GM21381 (cell line): ENCODE measurements at regions not wholly inside any gene's neighbourhood (a gene's known extent, or its start where the extent isn't known, plus 50 kb on each side); places are given as distances from the start of the nearest gene placed in this dataset.
"Not testable (repeated sequence)": the region's sequence is repeated elsewhere in the genome, so short reads cannot be mapped to it uniquely, and the experiment has no call there.

Experiments used
- ATAC-seq: cut with Tn5 transposase; IDR thresholded peaks from one replicate; pipeline ENCODE4 v1.9.1; 2021; ENCODE audit warnings: mild to moderate bottlenecking, moderate library complexity; ENCODE audit not compliant: unreplicated experiment

GRCh38 chr13:38283346-38283745 is 66.3 kb upstream of the UFM1 start:
- no peak for ATAC-seq

GRCh38 chr13:38265132-38265497 is 84.5 kb upstream of the UFM1 start:
- ATAC-seq = no peak

- ATAC-seq = no peak
Observed at GRCh38 chr13:38264363-38265131, 85.1 kb upstream of the UFM1 start.

GRCh38 chr13:38262211-38262610 is 87.4 kb upstream of the UFM1 start:
- ATAC-seq = no peak

GRCh38 chr13:38255600-38255999 is 94.1 kb upstream of the UFM1 start:
- no peak for ATAC-seq

- no peak for ATAC-seq
Observed at GRCh38 chr13:38239874-38240273, 109.8 kb upstream of the UFM1 start.

GRCh38 chr13:38228322-38228721 is 121.3 kb upstream of the UFM1 start:
- no peak for ATAC-seq

GRCh38 chr13:38226496-38226895 is 123.2 kb upstream of the UFM1 start:
- no peak for ATAC-seq

GRCh38 chr13:38223089-38223488 is 126.6 kb upstream of the UFM1 start:
- ATAC-seq = no peak

GRCh38 chr13:38221120-38221519 is 128.5 kb upstream of the UFM1 start:
- not testable (repeated sequence) for ATAC-seq

GRCh38 chr13:38216181-38216580 is 133.5 kb upstream of the UFM1 start:
- ATAC-seq = no peak

- ATAC-seq = no peak
Observed at GRCh38 chr13:38213314-38213713, 136.3 kb upstream of the UFM1 start.

GRCh38 chr13:38210928-38211596 is 138.6 kb upstream of the UFM1 start:
- no peak for ATAC-seq

GRCh38 chr13:38204556-38204955 is 145.1 kb upstream of the UFM1 start:
- ATAC-seq = no peak

- ATAC-seq = no peak
Observed at GRCh38 chr13:38202740-38203139, 146.9 kb upstream of the UFM1 start.

- no peak for ATAC-seq
Observed at GRCh38 chr13:38191016-38191415, 158.6 kb upstream of the UFM1 start.

GRCh38 chr13:38180670-38181069 is 169.0 kb upstream of the UFM1 start:
- peak; percentile 73 for ATAC-seq

- ATAC-seq = no peak
Observed at GRCh38 chr13:38180126-38180525, 169.5 kb upstream of the UFM1 start.

- ATAC-seq = no peak
Observed at GRCh38 chr13:38176664-38177063, 173.0 kb upstream of the UFM1 start.

GRCh38 chr13:38173403-38173802 is 176.2 kb upstream of the UFM1 start:
- ATAC-seq = no peak

GRCh38 chr13:38167164-38167822 is 182.4 kb upstream of the UFM1 start:
- ATAC-seq = peak; percentile 96

- ATAC-seq = no peak
Observed at GRCh38 chr13:38166116-38166515, 183.5 kb upstream of the UFM1 start.
